WTC11 (cell line): ENCODE measurements at regions not wholly inside any gene's neighbourhood (a gene's known extent, or its start where the extent isn't known, plus 50 kb on each side); places are given as distances from the start of the nearest gene placed in this dataset.

Experiments
- ATF2 ChIP-seq: sonication (generic); formaldehyde crosslinking; IDR thresholded peaks from 2 replicates; pipeline ENCODE4 v1.8.1; 2022; ENCODE audit warnings: low read depth, missing genetic modification reagents, borderline replicate concordance
- ATF3 ChIP-seq: sonication (generic); formaldehyde crosslinking; conservative IDR thresholded peaks from 2 replicates; pipeline ENCODE4 v1.8.1; 2022; ENCODE audit warnings: mild to moderate bottlenecking, missing genetic modification reagents
- ATF6 ChIP-seq: sonication (generic); formaldehyde crosslinking; IDR thresholded peaks from 2 replicates; pipeline ENCODE4 v1.8.1; 2023; ENCODE audit warnings: mild to moderate bottlenecking, missing genetic modification reagents
- CTCF ChIP-seq: fragments of 200-600 bp; IDR thresholded peaks from 2 replicates; pipeline ENCODE4 v1.8.0; 2022; ENCODE audit warnings: antibody characterized with exemption
- E2F1 ChIP-seq: sonication (generic); formaldehyde crosslinking; IDR thresholded peaks from 2 replicates; pipeline ENCODE4 v1.8.0; 2022; ENCODE audit warnings: mild to moderate bottlenecking, missing genetic modification reagents
- FOXP1 ChIP-seq: sonication (generic); formaldehyde crosslinking; IDR thresholded peaks from 2 replicates; pipeline ENCODE4 v1.8.0; 2022; ENCODE audit warnings: missing genetic modification reagents, mild to moderate bottlenecking, moderate library complexity, borderline replicate concordance
- JUN ChIP-seq: sonication (generic); formaldehyde crosslinking; IDR thresholded peaks from 2 replicates; pipeline ENCODE4 v1.8.0; 2023; ENCODE audit warnings: mild to moderate bottlenecking, missing genetic modification reagents
- NR1H2 ChIP-seq: sonication (generic); formaldehyde crosslinking; IDR thresholded peaks from 2 replicates; pipeline ENCODE4 v1.9.0; 2021; ENCODE audit warnings: mild to moderate bottlenecking, moderate library complexity, missing genetic modification reagents
- ZBTB43 ChIP-seq: sonication (generic); formaldehyde crosslinking; IDR thresholded peaks from 2 replicates; pipeline ENCODE4 v1.8.1; 2023; ENCODE audit warnings: mild to moderate bottlenecking, missing genetic modification reagents
- ZNF121 ChIP-seq: sonication (generic); formaldehyde crosslinking; IDR thresholded peaks from 2 replicates; pipeline ENCODE4 v1.8.0; 2023; ENCODE audit warnings: missing genetic modification reagents
- ZNF317 ChIP-seq: sonication (generic); formaldehyde crosslinking; IDR thresholded peaks from 2 replicates; pipeline ENCODE4 v1.8.1; 2023; ENCODE audit warnings: low read depth, mild to moderate bottlenecking, moderate library complexity, missing genetic modification reagents, borderline replicate concordance

- TF ChIP-seq ZBTB43 (CRISPR knock-in tag) = no peak
- no peak for TF ChIP-seq ATF6
- no peak for TF ChIP-seq ATF2 (CRISPR knock-in tag)
- no peak for TF ChIP-seq ATF3
- TF ChIP-seq CTCF = no peak
- no peak for TF ChIP-seq NR1H2 (CRISPR knock-in tag)
- TF ChIP-seq ZNF317 (CRISPR knock-in tag) = no peak
- TF ChIP-seq ZNF121 = no peak
- no peak for TF ChIP-seq JUN
- TF ChIP-seq FOXP1 (CRISPR knock-in tag) = no peak
- no peak for TF ChIP-seq E2F1 (CRISPR knock-in tag)
Measured at GRCh38 chr15:36347272-36347858, 232.1 kb upstream of the CDIN1 start.
